HS-5 (cell line): ENCODE measurements at regions not wholly inside any gene's neighbourhood (a gene's known extent, or its start where the extent isn't known, plus 50 kb on each side); places are given as distances from the start of the nearest gene placed in this dataset.

Source experiments
- DNase-seq: peaks from one replicate; pipeline ENCODE4 v3.0.0-alpha.2; 2012; ENCODE audit warnings: low read depth

DNA sequence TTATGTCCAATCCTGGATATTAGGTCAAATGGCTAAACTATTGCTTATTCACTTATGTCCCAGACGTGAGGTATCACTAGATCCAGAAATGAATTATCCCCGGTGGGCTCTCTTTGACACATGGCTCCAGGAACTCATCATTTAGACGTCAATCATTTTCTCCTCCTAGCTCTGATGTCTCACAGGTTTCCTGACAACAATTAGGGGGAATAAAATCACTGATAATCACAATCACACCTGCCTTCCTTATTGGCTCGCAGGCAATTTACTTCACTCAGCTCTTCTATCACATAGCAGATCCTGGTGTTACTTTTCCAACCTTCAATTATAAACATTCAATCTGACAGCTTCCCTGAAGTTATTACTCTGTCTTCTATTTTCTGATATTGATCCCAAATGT is 634.0 kb upstream of the TENM4 start:
- DNase-seq, result no peak

GRCh38 chr11:80066291-80066690 is 625.5 kb upstream of the TENM4 start:
- no peak for DNase-seq

- no peak for DNase-seq
Observed at GRCh38 chr11:80065086-80065485, 624.3 kb upstream of the TENM4 start.

GRCh38 chr11:80061056-80061455 is 620.2 kb upstream of the TENM4 start:
- DNase-seq, result no peak

DNA sequence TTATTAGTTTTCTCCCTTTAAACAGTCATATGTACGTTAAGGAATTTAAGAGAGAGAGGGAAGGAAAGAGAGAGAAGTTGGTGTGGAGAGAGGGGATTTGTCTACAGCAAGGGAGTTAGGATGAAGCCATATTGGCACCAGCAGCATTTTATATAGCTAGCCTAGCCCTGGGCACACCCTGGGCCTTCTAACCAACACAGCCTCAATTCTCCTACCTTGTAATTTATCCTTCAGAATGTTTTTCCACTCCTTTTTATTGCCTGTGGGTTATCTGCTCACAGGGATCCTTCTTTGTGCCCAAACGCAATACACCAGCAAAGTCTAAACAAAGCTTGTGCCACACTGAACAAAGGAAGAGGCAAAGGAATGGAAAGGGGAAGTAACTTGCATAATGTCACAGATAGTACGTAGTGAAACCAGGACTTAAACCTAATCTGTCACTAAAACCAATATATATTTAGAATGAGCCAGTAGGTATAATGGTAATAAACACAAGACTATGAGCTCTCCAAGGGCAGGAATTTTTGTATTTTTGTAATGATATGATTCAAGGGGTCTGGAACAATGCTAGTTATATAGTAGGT is 613.8 kb upstream of the TENM4 start:
- no peak for DNase-seq

- no peak for DNase-seq
Observed at GRCh38 chr11:80048513-80048912, 607.7 kb upstream of the TENM4 start.

DNA sequence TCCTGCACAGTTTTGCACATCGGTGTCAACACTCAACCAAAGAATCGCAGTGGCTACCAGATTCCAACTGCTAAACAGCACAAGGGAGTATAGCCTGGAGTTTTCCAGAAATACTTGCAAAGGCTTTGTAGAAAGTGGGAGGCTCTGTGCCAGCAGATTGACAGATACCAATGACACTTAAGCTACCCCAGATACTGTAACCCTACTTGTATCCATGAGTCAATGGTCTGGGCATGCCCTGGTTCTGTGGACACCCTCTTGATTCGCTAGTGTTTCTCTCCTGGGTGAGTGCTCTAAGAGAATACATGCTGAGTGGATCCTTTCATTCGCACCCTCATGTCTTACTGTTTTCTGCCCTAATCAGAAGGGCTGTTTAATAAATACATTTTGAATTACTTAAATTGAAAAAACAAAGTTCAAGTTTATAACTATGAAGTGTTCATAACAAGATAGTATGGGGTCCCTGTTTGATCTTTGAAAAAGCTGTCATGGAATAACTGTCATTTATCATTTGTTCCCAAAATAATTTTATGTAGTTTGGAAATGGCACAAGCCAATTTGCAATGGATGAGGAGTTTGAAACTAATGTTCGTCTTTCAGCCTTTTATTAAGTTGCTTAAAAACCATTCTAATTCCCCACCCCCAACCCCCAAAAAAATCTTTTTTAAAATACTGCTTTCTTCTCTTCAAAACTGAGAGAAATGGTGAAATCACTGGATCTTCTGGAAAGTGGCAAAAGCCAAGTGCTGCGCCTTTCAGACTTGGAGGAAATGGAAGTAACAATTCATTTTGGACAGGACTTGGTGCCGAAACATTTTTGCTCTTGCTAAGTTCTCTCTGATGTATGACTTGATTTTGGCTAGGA is 600.5 kb upstream of the TENM4 start:
- no peak for DNase-seq

DNA sequence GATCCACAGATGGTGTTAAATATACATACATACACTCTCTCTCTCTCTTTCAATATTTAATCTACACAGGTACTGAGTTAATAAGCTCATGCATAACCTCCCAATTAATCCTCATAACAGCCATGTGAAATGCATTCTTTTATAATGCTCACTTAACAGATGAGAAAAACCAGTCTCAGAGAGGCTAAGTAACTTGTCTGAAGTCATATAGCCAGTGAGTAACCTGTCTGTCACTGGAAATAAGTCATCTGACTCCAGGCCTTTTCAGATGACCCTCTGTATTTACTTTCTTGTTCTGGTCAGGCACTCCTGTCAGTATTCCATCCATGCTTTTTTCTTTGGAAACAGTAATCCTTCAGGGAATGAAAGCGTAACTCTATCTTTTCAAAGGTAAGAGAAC is 594.0 kb upstream of the TENM4 start:
- no peak for DNase-seq

- no peak for DNase-seq
Observed at GRCh38 chr11:80031014-80031600, 590.3 kb upstream of the TENM4 start.

- DNase-seq, result no peak
Observed at GRCh38 chr11:80028998-80029397, 588.2 kb upstream of the TENM4 start.

DNA sequence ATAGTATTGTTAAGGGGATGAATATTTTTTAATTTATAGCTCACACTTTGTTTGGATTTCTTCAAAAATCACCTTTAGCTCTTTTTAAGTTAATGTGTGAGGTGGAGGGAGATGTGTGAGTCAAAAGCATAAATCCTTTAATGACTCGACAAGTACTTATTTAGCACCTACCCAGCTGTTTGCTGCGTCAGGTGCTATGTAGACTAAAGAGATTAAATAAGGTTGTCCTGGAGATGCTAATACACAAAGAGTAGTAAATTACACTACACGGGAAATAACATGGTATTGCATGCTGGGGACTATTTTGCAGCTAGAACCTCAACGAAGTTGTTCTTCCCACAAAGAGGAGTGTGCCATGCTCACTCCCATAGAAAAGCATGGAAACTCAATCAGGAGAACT is 583.3 kb upstream of the TENM4 start:
- DNase-seq, result no peak

- DNase-seq, result no peak
Observed at GRCh38 chr11:80023386-80023785, 582.6 kb upstream of the TENM4 start.

- no peak for DNase-seq
Observed at GRCh38 chr11:80010536-80010935, 569.7 kb upstream of the TENM4 start.

DNA sequence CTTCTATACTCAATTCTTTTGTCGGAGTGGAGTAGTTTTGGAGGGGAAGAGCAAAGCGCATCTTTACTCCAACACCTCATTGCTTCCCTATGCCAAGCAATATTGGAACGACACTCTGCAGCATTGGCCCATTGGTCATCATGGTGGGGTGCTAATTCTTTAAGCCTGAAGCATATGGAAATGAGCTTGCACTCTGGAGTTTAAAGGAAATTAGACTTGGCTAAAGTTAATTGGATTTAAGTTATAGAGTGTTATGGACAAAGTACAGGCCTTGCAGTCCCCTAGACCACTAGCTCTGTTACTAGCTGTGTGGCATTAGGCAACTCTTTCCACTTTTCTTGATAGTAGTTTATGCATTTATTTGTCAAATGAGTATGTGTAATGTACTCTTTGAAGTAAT is 568.3 kb upstream of the TENM4 start:
- DNase-seq, result no peak

GRCh38 chr11:80007616-80008015 is 566.8 kb upstream of the TENM4 start:
- DNase-seq, result no peak

DNA sequence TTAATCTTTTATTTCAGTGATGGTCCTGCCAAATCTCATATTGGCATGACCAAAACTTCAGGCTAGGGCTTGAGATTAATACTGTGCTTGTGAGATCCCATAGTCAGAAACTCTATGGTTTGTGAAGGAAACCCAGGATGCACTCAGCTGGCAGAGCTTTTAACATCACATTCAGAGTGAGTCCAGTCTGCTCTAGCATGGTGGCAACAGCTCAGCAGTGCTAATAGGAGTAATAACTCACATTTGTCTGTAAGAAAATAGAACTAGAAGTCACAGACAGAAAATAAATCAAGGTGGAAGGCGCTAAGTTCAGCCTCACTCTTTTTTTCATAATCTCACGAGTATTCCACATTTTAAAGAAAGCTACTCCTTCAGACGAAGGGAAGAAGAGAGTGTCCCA is 549.3 kb upstream of the TENM4 start:
- no peak for DNase-seq

DNA sequence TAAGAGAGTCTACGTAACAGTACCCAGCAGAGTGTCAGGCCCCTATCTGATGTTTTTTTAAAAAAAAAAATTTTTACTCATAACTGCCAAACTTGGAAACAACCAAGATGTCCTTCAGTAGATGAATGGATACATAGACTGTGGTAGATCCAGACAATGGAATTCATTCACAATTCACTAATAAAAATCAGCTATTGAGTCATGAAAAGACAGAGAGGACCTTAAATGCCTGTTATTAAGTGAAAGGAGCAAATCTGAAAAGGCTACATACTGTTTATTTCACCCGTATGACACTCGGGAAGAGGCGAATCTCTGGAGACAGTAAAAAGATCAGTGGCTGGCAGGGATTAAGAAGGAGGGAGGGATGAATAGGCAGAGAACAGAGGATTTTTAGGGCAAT is 541.4 kb upstream of the TENM4 start:
- DNase-seq, result no peak

DNA sequence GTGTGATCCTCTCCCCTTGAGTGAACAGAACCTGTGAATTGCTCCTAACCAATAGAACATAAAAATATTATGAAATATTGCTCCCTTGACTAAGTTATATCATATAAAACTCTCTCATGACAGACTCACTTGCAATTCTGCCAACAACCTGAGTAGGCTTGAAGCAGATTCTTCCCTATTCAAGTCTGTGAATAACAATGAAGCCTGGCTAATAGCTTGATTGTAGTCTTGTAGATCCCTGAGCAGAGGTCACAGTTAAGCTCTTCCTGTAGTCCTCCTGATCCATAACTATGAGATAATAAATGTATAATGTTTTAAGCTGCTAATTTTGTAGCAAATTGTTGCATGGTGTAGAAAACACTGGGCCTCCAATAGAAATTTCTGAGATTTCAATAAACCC is 540.1 kb upstream of the TENM4 start:
- no peak for DNase-seq

- DNase-seq, result peak; percentile 8
Observed at GRCh38 chr11:79973721-79974617, 533.1 kb upstream of the TENM4 start.

DNA sequence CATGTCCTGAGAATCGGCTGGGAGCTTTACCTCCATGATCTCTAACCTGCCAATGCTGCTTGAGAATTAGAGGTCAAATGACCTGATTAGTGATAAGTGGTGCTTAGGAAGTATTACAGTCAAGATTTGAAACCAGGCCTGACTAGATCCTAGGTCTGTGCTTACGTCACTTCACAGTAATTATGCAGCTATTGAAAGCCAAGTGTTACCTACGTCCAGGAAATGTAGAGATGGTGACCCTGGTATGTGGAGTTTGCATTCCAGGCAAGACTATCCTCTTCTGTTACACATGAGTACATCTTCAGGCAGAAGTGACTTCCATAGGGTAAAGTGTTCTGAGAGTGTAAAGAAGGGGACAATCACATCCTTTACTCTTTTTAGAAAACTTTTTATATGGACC is 530.4 kb upstream of the TENM4 start:
- DNase-seq, result no peak

DNA sequence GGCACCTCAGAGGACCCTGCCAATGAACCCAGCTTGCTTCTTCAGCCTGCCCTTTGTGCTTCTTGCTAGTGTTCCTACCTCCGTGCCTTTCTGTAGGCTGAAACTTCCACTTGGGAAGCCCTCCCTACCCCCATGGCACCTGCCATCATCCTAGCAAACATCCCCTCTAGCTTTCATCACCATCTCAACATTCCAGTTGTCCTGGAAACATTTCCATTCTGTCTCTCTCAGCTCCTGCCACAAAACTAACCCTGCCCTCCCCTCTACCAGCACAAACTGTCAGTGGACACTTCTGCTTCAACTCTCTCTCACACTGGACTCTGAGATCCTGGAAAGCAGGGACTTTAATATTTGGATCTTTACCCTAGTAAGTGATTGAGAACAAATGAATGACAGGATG is 525.8 kb upstream of the TENM4 start:
- DNase-seq, result no peak

DNA sequence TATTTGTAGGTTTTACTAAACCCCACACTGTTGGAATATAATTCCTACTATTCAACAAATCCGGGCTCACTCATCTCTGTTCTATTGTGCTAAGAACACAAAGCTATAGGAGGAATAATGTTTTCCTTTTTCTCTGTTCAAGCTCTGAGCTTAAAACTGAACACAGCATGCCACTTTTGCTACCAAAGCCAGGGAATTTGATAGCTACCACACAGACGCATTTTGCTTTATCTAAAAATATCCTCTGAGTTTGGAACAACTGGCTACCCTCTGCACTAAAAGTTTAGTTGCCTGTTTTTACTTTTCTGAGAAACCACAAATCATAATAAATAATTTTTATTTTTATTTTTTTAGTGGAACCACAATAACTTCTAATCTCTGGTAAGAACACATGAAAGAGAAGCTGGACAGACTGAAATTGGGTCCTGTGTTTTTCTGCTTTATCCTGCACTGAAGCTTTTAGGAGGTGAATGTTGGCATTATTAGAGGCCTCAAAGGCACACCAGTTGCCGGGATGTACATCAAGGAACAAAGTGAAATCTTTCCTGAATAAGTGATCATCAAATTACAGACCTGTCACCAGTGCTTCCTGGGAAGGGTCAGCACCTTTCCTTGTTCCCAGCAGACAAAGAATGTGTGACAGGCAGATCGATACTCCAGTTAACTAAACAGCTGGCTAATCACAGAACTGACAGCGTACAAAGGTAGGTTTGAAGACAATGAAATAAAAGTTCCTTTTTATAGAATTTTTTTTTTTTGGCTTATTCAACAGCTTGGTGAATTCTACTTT is 523.2 kb upstream of the TENM4 start:
- no peak for DNase-seq
